RWPE2 (cell line): ENCODE measurements at regions not wholly inside any gene's neighbourhood (a gene's known extent, or its start where the extent isn't known, plus 50 kb on each side); places are given as distances from the start of the nearest gene placed in this dataset.

Experiments used
- ATAC-seq: fragments of 200-7000 bp; cut with Tn5 transposase; 3 replicates; pipeline ENCODE4 v1.9.1; 2021; ENCODE audit warnings: low read depth
- DNase-seq: peaks from one replicate; pipeline ENCODE4 v3.0.0-alpha.2; 2020; ENCODE audit warnings: low spot score
- H3K27ac ChIP-seq: fragments of 450-650 bp; 2 replicates; pipeline ENCODE4 v1.5.1; 2017; ENCODE audit warnings: mild to moderate bottlenecking; ENCODE audit not compliant: poor library complexity, severe bottlenecking
- H3K27me3 ChIP-seq: fragments of 250-450 bp; sonication (Bioruptor Pico); 2 replicates; pipeline ENCODE4 v1.5.1; 2021; ENCODE audit warnings: mild to moderate bottlenecking, moderate library complexity; ENCODE audit not compliant: insufficient read depth, poor library complexity, severe bottlenecking
- H3K36me3 ChIP-seq: fragments of 250-450 bp; sonication (Bioruptor Pico); 2 replicates; pipeline ENCODE4 v1.5.1; 2020; ENCODE audit warnings: low read depth, mild to moderate bottlenecking, moderate library complexity
- H3K4me1 ChIP-seq: fragments of 250-450 bp; sonication (Bioruptor Pico); 2 replicates; pipeline ENCODE4 v1.5.1; 2021; ENCODE audit warnings: mild to moderate bottlenecking, moderate library complexity; ENCODE audit not compliant: insufficient read depth, poor library complexity, severe bottlenecking
- H3K4me3 ChIP-seq: fragments of 250-450 bp; sonication (Bioruptor Pico); 2 replicates; pipeline ENCODE4 v1.5.1; 2021; ENCODE audit warnings: mild to moderate bottlenecking, moderate library complexity; ENCODE audit not compliant: severe bottlenecking
- H3K9me3 ChIP-seq: fragments of 250-450 bp; sonication (Bioruptor Pico); 2 replicates; pipeline ENCODE4 v1.5.1; 2021; ENCODE audit warnings: mild to moderate bottlenecking, moderate library complexity; ENCODE audit not compliant: severe bottlenecking
- CTCF ChIP-seq: fragments of 450-650 bp; IDR thresholded peaks from one replicate; pipeline ENCODE4 v1.5.1; 2017; ENCODE audit warnings: mild to moderate bottlenecking, moderate library complexity; ENCODE audit not compliant: poor library complexity, severe bottlenecking

GRCh38 chr18:69158944-69159343 is 241.7 kb upstream of the DOK6 start:
- no peak for DNase-seq
- no peak for ATAC-seq
- no peaks in the 10 kb centered on the region for H3K4me1 ChIP-seq
- H3K36me3 ChIP-seq: no peaks in the 10 kb centered on the region
- no peaks in the 10 kb centered on the region for H3K27me3 ChIP-seq
- TF ChIP-seq CTCF: no peak
- no peak overlapping the region for H3K27ac ChIP-seq
- no peaks in the 10 kb centered on the region for H3K9me3 ChIP-seq
- no peak overlapping the region for H3K4me3 ChIP-seq

GRCh38 chr18:69161383-69162028 is 239.2 kb upstream of the DOK6 start:
- no peaks in the 10 kb centered on the region for H3K4me1 ChIP-seq
- TF ChIP-seq CTCF: no peak
- H3K27me3 ChIP-seq: no peaks in the 10 kb centered on the region
- H3K27ac ChIP-seq: no peak overlapping the region
- H3K36me3 ChIP-seq: no peaks in the 10 kb centered on the region
- H3K4me3 ChIP-seq: no peak overlapping the region
- peak; percentile 33; the same call in 2 of the 3 replicates for ATAC-seq
- no peaks in the 10 kb centered on the region for H3K9me3 ChIP-seq
- DNase-seq: no peak

- H3K9me3 ChIP-seq: no peaks in the 10 kb centered on the region
- H3K36me3 ChIP-seq: no peaks in the 10 kb centered on the region
- H3K27ac ChIP-seq: no peak overlapping the region
- H3K27me3 ChIP-seq: no peaks in the 10 kb centered on the region
- no peak for TF ChIP-seq CTCF
- no peak overlapping the region for H3K4me3 ChIP-seq
- no peaks in the 10 kb centered on the region for H3K4me1 ChIP-seq
- DNase-seq (no peak), ATAC-seq (no peak)
Observed at GRCh38 chr18:69162649-69163048, 238.0 kb upstream of the DOK6 start.

- DNase-seq (no peak), ATAC-seq (no peak)
- TF ChIP-seq CTCF: no peak
- Histone ChIP-seq H3K36me3 (no peaks in the 10 kb centered on the region), H3K27ac (no peak overlapping the region), H3K4me1 (no peaks in the 10 kb centered on the region), H3K27me3 (no peaks in the 10 kb centered on the region), H3K4me3 (no peak overlapping the region), H3K9me3 (no peaks in the 10 kb centered on the region)
Observed at GRCh38 chr18:69172046-69172445, 228.6 kb upstream of the DOK6 start.

- no peak overlapping the region for H3K4me3 ChIP-seq
- H3K4me1 ChIP-seq: no peaks in the 10 kb centered on the region
- DNase-seq (no peak), ATAC-seq (no peak)
- no peaks in the 10 kb centered on the region for H3K36me3 ChIP-seq
- no peaks in the 10 kb centered on the region for H3K27me3 ChIP-seq
- no peak for TF ChIP-seq CTCF
- H3K9me3 ChIP-seq: no peaks in the 10 kb centered on the region
- H3K27ac ChIP-seq: no peak overlapping the region
Observed at GRCh38 chr18:69175681-69176080, 225.0 kb upstream of the DOK6 start.
